Natural killer cell (primary cell): ENCODE measurements at regions not wholly inside any gene's neighbourhood (a gene's known extent, or its start where the extent isn't known, plus 50 kb on each side); places are given as distances from the start of the nearest gene placed in this dataset.

ENCODE experiments used
- ATAC-seq, 3 donors: fragments of 150-1000 bp in 2 of 3; fragments of 200-7000 bp in 1 of 3; cut with Tn5 transposase; 1 replicate in 1 of 3; 2 replicates in 2 of 3; pipeline ENCODE4 v1.10.0; 2021; ENCODE audit warnings: mild to moderate bottlenecking in 2 of 3, moderate library complexity in 2 of 3
- DNase-seq, 2 donors: peaks; one replicate each; pipeline versions ENCODE4 v3.0.0 to v3.0.0-alpha.2; 2013 to 2021; ENCODE audit warnings: mixed read lengths in 1 of 2
- H3K27ac ChIP-seq: one replicate; pipeline ENCODE4 v1.5.1; 2013; ENCODE audit warnings: mild to moderate bottlenecking, low read length
- H3K27me3 ChIP-seq: one replicate; pipeline ENCODE4 v1.6.1; 2013; ENCODE audit warnings: low read length; ENCODE audit not compliant: control insufficient read depth, insufficient read depth
- H3K36me3 ChIP-seq: one replicate; pipeline ENCODE4 v1.6.1; 2013; ENCODE audit warnings: low read length; ENCODE audit not compliant: control insufficient read depth, insufficient read depth
- H3K4me1 ChIP-seq: one replicate; pipeline ENCODE4 v1.6.1; 2013; ENCODE audit warnings: low read length; ENCODE audit not compliant: control insufficient read depth, insufficient read depth
- H3K4me3 ChIP-seq: one replicate; pipeline ENCODE4 v1.5.1; 2013; ENCODE audit warnings: low read length
- H3K9me3 ChIP-seq: one replicate; pipeline ENCODE4 v1.6.1; 2013; ENCODE audit warnings: low read length; ENCODE audit not compliant: control insufficient read depth, insufficient read depth
- H3K27ac Mint-ChIP-seq, 2 donors: one replicate each; pipeline ENCODE4 v1.8.0; 2022; ENCODE audit warnings: mild to moderate bottlenecking in 2 of 2, mixed read lengths in 2 of 2, moderate library complexity in 1 of 2
- H3K27me3 Mint-ChIP-seq, 2 donors: one replicate each; pipeline ENCODE4 v1.8.0; 2022; ENCODE audit warnings: low read depth in 2 of 2, mixed read lengths in 2 of 2
- H3K36me3 Mint-ChIP-seq: one replicate; pipeline ENCODE4 v1.8.0; 2022; ENCODE audit warnings: mixed read lengths
- H3K4me1 Mint-ChIP-seq, 2 donors: one replicate each; pipeline ENCODE4 v1.8.0; 2022; ENCODE audit warnings: mixed read lengths in 2 of 2
- H3K4me3 Mint-ChIP-seq: one replicate; pipeline ENCODE4 v1.8.0; 2022; ENCODE audit warnings: mild to moderate bottlenecking, moderate library complexity, mixed read lengths
- H3K9me3 Mint-ChIP-seq, 2 donors: one replicate each; pipeline ENCODE4 v1.8.0; 2022; ENCODE audit warnings: mixed read lengths in 2 of 2
- WGBS: methylation state at CpG from one replicate; pipeline ENCODE4 v1.1.7; 2013; ENCODE audit warnings: missing lambda C conversion rate; ENCODE audit not compliant: insufficient coverage; 5-methylcytosine and 5-hydroxymethylcytosine counted together
- intact Hi-C: fragments of 100-400 bp; cut with micrococcal nuclease; formaldehyde crosslinking; loops from one replicate; pipeline ENCODE4 v1.14.2; 2022
- TF ChIP-seq, protein P1 (sequence below): fragments of 200-600 bp; IDR thresholded peaks from one replicate; pipeline ENCODE4 v1.8.0; 2022; ENCODE audit warnings: antibody characterized with exemption

DNA sequence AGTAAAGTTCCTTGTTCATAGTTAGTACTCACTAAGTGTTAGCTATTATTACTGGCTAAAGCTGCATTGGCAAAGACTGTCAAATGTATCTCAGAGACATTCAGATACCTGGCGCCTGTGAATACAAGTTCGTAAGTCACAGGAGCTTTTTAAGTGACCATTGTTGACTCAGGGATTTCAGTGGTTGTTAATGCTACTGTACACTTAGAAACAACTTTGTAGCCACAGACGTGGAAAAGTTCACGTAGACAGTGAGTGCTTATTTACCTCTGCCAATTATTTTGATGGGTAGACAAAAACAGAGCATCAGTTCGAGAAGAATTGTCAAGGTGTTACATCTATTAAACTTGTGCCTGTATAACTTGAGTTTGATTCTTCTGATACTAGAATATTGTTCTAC lies 59.1 kb upstream of the RRP15 start:
- no peak overlapping the region for H3K27ac ChIP-seq
- no peaks in the 10 kb centered on the region for H3K9me3 ChIP-seq
- WGBS = 89% methylated on average over 5 of the region's 5 CpGs
- Mint-ChIP-seq H3K4me1 (no peaks in the 10 kb centered on the region), H3K9me3 (no peaks in the 10 kb centered on the region), H3K27me3 (no peaks in the 10 kb centered on the region), H3K4me3 (no peak overlapping the region), H3K27ac (no peak overlapping the region), H3K36me3 (no peaks in the 10 kb centered on the region)
- DNase-seq = no peak
- intact Hi-C loops = no loop called here
- TF ChIP-seq, protein P1, sequence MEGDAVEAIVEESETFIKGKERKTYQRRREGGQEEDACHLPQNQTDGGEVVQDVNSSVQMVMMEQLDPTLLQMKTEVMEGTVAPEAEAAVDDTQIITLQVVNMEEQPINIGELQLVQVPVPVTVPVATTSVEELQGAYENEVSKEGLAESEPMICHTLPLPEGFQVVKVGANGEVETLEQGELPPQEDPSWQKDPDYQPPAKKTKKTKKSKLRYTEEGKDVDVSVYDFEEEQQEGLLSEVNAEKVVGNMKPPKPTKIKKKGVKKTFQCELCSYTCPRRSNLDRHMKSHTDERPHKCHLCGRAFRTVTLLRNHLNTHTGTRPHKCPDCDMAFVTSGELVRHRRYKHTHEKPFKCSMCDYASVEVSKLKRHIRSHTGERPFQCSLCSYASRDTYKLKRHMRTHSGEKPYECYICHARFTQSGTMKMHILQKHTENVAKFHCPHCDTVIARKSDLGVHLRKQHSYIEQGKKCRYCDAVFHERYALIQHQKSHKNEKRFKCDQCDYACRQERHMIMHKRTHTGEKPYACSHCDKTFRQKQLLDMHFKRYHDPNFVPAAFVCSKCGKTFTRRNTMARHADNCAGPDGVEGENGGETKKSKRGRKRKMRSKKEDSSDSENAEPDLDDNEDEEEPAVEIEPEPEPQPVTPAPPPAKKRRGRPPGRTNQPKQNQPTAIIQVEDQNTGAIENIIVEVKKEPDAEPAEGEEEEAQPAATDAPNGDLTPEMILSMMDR = no peak
- no peak for ATAC-seq
- H3K4me3 ChIP-seq = no peak overlapping the region
- no peaks in the 10 kb centered on the region for H3K4me1 ChIP-seq
- no peaks in the 10 kb centered on the region for H3K36me3 ChIP-seq
- H3K27me3 ChIP-seq = no peaks in the 10 kb centered on the region
